SK-N-SH (cell line): ENCODE measurements at regions not wholly inside any gene's neighbourhood (a gene's known extent, or its start where the extent isn't known, plus 50 kb on each side); places are given as distances from the start of the nearest gene placed in this dataset.

Experiments used
- CHD2 ChIP-seq: fragments of 150-350 bp; IDR thresholded peaks from 2 replicates; pipeline ENCODE4 v1.6.1; 2018; ENCODE audit warnings: low read length; ENCODE audit not compliant: partially characterized antibody
- CTCF ChIP-seq: fragments of 200-600 bp; sonication (generic); IDR thresholded peaks from 2 replicates; pipeline ENCODE4 v1.6.1; 2017; ENCODE audit warnings: antibody characterized with exemption, mild to moderate bottlenecking, moderate library complexity
- GABPA ChIP-seq: IDR thresholded peaks from 2 replicates; pipeline ENCODE4 v1.4.0; 2012; ENCODE audit warnings: low read depth, mild to moderate bottlenecking
- JUND ChIP-seq: IDR thresholded peaks from 2 replicates; pipeline ENCODE4 v1.4.0; 2012
- MXI1 ChIP-seq: IDR thresholded peaks from 2 replicates; pipeline ENCODE4 v1.6.1; 2012; ENCODE audit warnings: mild to moderate bottlenecking, low read depth, low read length, improper control_type of control experiment
- NFIC ChIP-seq: IDR thresholded peaks from 2 replicates; pipeline ENCODE4 v1.4.0; 2012; ENCODE audit warnings: borderline replicate concordance
- POLR2AphosphoS5 ChIP-seq: IDR thresholded peaks from 2 replicates; pipeline ENCODE4 v1.6.1; 2012; ENCODE audit warnings: low read depth, low read length
- REST ChIP-seq: IDR thresholded peaks from 2 replicates; pipeline ENCODE4 v1.6.1; 2012; ENCODE audit warnings: mild to moderate bottlenecking, low read depth, low read length, moderate library complexity
- SIN3A ChIP-seq: IDR thresholded peaks from 2 replicates; pipeline ENCODE4 v1.6.1; 2012; ENCODE audit warnings: low read depth, mild to moderate bottlenecking, low read length, moderate library complexity, borderline replicate concordance
- TAF1 ChIP-seq: IDR thresholded peaks from 2 replicates; pipeline ENCODE4 v1.6.1; 2012; ENCODE audit warnings: low read depth, mild to moderate bottlenecking, low read length, moderate library complexity, borderline replicate concordance
- YY1 ChIP-seq: IDR thresholded peaks from 2 replicates; pipeline ENCODE4 v1.4.0; 2012; ENCODE audit warnings: low read depth, mild to moderate bottlenecking
- TF ChIP-seq, protein P1 (sequence below): IDR thresholded peaks from 2 replicates; pipeline ENCODE4 v1.4.0; 2012; ENCODE audit warnings: low read depth
- TF ChIP-seq, protein P2 (sequence below): IDR thresholded peaks from 2 replicates; pipeline ENCODE4; 2012

- no peak for TF ChIP-seq CTCF
- TF ChIP-seq TAF1 = no peak
- no peak for TF ChIP-seq JUND
- TF ChIP-seq CHD2 = no peak
- no peak for TF ChIP-seq GABPA
- no peak for TF ChIP-seq MXI1
- TF ChIP-seq REST = no peak
- TF ChIP-seq SIN3A = no peak
- TF ChIP-seq, protein P1, sequence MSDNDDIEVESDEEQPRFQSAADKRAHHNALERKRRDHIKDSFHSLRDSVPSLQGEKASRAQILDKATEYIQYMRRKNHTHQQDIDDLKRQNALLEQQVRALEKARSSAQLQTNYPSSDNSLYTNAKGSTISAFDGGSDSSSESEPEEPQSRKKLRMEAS = no peak
- TF ChIP-seq YY1 = no peak
- no peak for TF ChIP-seq POLR2AphosphoS5
- TF ChIP-seq, protein P2, sequence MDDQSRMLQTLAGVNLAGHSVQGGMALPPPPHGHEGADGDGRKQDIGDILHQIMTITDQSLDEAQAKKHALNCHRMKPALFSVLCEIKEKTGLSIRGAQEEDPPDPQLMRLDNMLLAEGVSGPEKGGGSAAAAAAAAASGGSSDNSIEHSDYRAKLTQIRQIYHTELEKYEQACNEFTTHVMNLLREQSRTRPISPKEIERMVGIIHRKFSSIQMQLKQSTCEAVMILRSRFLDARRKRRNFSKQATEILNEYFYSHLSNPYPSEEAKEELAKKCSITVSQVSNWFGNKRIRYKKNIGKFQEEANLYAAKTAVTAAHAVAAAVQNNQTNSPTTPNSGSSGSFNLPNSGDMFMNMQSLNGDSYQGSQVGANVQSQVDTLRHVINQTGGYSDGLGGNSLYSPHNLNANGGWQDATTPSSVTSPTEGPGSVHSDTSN = no peak
- no peak for TF ChIP-seq NFIC
These were observed 550.2 kb upstream of the SALL3 start for GRCh38 chr18:78429127-78430108.
